GDM1 (cell line): ENCODE measurements at regions not wholly inside any gene's neighbourhood (a gene's known extent, or its start where the extent isn't known, plus 50 kb on each side); places are given as distances from the start of the nearest gene placed in this dataset.
"Not testable (repeated sequence)": the region's sequence is repeated elsewhere in the genome, so short reads cannot be mapped to it uniquely, and the experiment has no call there.

Experiments used
- DNase-seq: peaks from one replicate; lab custom pipeline; 2025; lab: John Stamatoyannopoulos, UW

- DNase-seq = no peak
Observed at GRCh38 chr16:11414815-11415775, 69.8 kb downstream of the RMI2 start.

- DNase-seq = no peak
Observed at GRCh38 chr16:11416228-11417001, 71.2 kb downstream of the RMI2 start.

- DNase-seq = no peak
Observed at GRCh38 chr16:11417487-11417886, 72.2 kb downstream of the RMI2 start.

GRCh38 chr16:11418506-11418905, 73.2 kb downstream of the RMI2 start:
- DNase-seq = no peak

- not testable (repeated sequence) for DNase-seq
Observed at GRCh38 chr16:11420067-11420466, 74.8 kb downstream of the RMI2 start.

GRCh38 chr16:11420895-11421294, 75.6 kb downstream of the RMI2 start:
- no peak for DNase-seq

GRCh38 chr16:11422381-11423314, 77.4 kb downstream of the RMI2 start:
- DNase-seq = no peak

- DNase-seq = peak; percentile 92
Observed at GRCh38 chr16:11423315-11424117, 78.3 kb downstream of the RMI2 start.

- DNase-seq = no peak
Observed at GRCh38 chr16:11424118-11424460, 78.8 kb downstream of the RMI2 start.

- no peak for DNase-seq
Observed at GRCh38 chr16:11425140-11425539, 79.9 kb downstream of the RMI2 start.

- DNase-seq = no peak
Observed at GRCh38 chr16:11428623-11428953, 83.3 kb downstream of the RMI2 start.

GRCh38 chr16:11429123-11429522, 83.9 kb downstream of the RMI2 start:
- no peak for DNase-seq

GRCh38 chr16:11429823-11430222, 84.6 kb downstream of the RMI2 start:
- DNase-seq = no peak

- no peak for DNase-seq
Observed at GRCh38 chr16:11430601-11431317, 85.5 kb downstream of the RMI2 start.

GRCh38 chr16:11431915-11432465, 86.7 kb downstream of the RMI2 start:
- no peak for DNase-seq

- DNase-seq = no peak
Observed at GRCh38 chr16:11432856-11433395, 87.7 kb downstream of the RMI2 start.

GRCh38 chr16:11435576-11435975, 90.3 kb downstream of the RMI2 start:
- DNase-seq = no peak

GRCh38 chr16:11437069-11437468, 91.8 kb downstream of the RMI2 start:
- DNase-seq = no peak

- no peak for DNase-seq
Observed at GRCh38 chr16:11439790-11440656, 94.8 kb downstream of the RMI2 start.
